Astrocyte (in vitro differentiated cells and primary cell): ENCODE measurements at regions not wholly inside any gene's neighbourhood (a gene's known extent, or its start where the extent isn't known, plus 50 kb on each side); places are given as distances from the start of the nearest gene placed in this dataset.

Experiments used
- DNase-seq: peaks from one replicate; pipeline ENCODE4 v3.0.0-alpha.2; 2010; ENCODE audit warnings: low read depth
- FAIRE-seq: peaks from 2 replicates; lab custom pipeline; 2011; peaks lifted over from hg19 to GRCh38; lab: Jason Lieb, UNC
- H2AFZ ChIP-seq: 2 replicates; pipeline ENCODE4 v1.6.0; 2012; ENCODE audit warnings: low read depth, low read length, inconsistent platforms
- H3K27ac ChIP-seq: 2 replicates; pipeline ENCODE4 v1.5.1; 2011; ENCODE audit warnings: low read depth, low read length, inconsistent platforms
- H3K27me3 ChIP-seq: 2 replicates; pipeline ENCODE4 v1.6.0; 2011; ENCODE audit warnings: low read length, inconsistent platforms; ENCODE audit not compliant: insufficient read depth
- H3K36me3 ChIP-seq: 2 replicates; pipeline ENCODE4 v1.5.1; 2011; ENCODE audit warnings: low read length, inconsistent platforms; ENCODE audit not compliant: insufficient read depth
- H3K4me1 ChIP-seq: 2 replicates; pipeline ENCODE4 v1.5.1; 2011; ENCODE audit warnings: low read length, inconsistent platforms; ENCODE audit not compliant: insufficient read depth
- H3K4me2 ChIP-seq: 2 replicates; pipeline ENCODE4 v1.6.0; 2012; ENCODE audit warnings: low read length, inconsistent platforms
- H3K4me3 ChIP-seq: 2 replicates; pipeline ENCODE4 v1.5.1; 2011; ENCODE audit warnings: low read depth, mild to moderate bottlenecking, low read length, inconsistent platforms; ENCODE audit not compliant: insufficient read depth
- H3K79me2 ChIP-seq: 2 replicates; pipeline ENCODE4 v1.6.0; 2012; ENCODE audit warnings: mild to moderate bottlenecking, low read length, inconsistent platforms; ENCODE audit not compliant: insufficient read depth
- H3K9ac ChIP-seq: 2 replicates; pipeline ENCODE4 v1.6.0; 2012; ENCODE audit warnings: mild to moderate bottlenecking, low read length, inconsistent platforms
- H3K9me3 ChIP-seq: 2 replicates; pipeline ENCODE4 v1.5.1; 2012; ENCODE audit warnings: low read depth, mild to moderate bottlenecking, low read length, inconsistent platforms; ENCODE audit not compliant: insufficient read depth
- H4K20me1 ChIP-seq: 2 replicates; pipeline ENCODE4 v1.6.0; 2012; ENCODE audit warnings: low read length, inconsistent platforms; ENCODE audit not compliant: insufficient read depth
- H3K27ac Mint-ChIP-seq: one replicate; pipeline ENCODE4 v1.8.0; 2021; ENCODE audit warnings: mild to moderate bottlenecking, mixed read lengths; ENCODE audit not compliant: unreplicated experiment
- H3K27me3 Mint-ChIP-seq: one replicate; pipeline ENCODE4 v1.8.0; 2021; ENCODE audit warnings: low read depth, mixed read lengths; ENCODE audit not compliant: unreplicated experiment
- H3K36me3 Mint-ChIP-seq: one replicate; pipeline ENCODE4 v1.8.0; 2021; ENCODE audit warnings: low read depth, mixed read lengths; ENCODE audit not compliant: unreplicated experiment
- H3K4me1 Mint-ChIP-seq: one replicate; pipeline ENCODE4 v1.8.0; 2021; ENCODE audit warnings: low read depth, mixed read lengths; ENCODE audit not compliant: unreplicated experiment
- H3K4me3 Mint-ChIP-seq: one replicate; pipeline ENCODE4 v1.8.0; 2021; ENCODE audit warnings: mild to moderate bottlenecking, moderate library complexity, mixed read lengths; ENCODE audit not compliant: unreplicated experiment
- H3K9me3 Mint-ChIP-seq: one replicate; pipeline ENCODE4 v1.8.0; 2021; ENCODE audit warnings: mild to moderate bottlenecking, mixed read lengths; ENCODE audit not compliant: unreplicated experiment
- EZH2 ChIP-seq: IDR thresholded peaks from 2 replicates; pipeline ENCODE4 v1.6.1; 2012; ENCODE audit warnings: mild to moderate bottlenecking, low read length, inconsistent platforms; ENCODE audit not compliant: insufficient read depth
- TF ChIP-seq, protein P1 (sequence below): IDR thresholded peaks from 2 replicates; pipeline ENCODE4 v1.5.1; 2011; ENCODE audit warnings: low read depth, mild to moderate bottlenecking, inconsistent platforms, low read length, moderate library complexity; ENCODE audit not compliant: insufficient read depth

DNA sequence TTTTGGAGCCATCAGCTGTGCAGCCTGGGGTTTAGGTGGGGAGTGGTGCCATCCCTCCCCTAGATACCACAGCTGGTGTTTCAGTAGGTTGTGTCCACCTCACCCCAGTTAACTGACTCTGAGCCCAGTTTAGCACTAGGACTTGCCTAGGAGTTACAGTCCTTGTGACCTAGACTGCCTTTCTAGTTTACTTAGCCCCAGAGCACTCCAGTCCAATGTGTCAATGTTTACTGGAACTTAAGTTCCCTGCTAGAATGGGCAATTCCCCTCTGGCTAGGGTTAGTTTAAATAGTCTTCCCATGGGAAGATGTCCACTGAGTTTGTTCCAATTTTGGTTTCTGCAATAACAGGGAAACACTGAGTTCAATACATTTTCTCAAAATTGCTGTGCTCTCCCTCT lies 909.2 kb downstream of the CCDC85A start:
- peaks cover 4% of the 10 kb centered on the region for H3K9me3 Mint-ChIP-seq
- DNase-seq = no peak
- no peaks in the 10 kb centered on the region for H3K79me2 ChIP-seq
- H3K4me1 Mint-ChIP-seq = no peaks in the 10 kb centered on the region
- no peak overlapping the region for H2AFZ ChIP-seq
- H3K36me3 Mint-ChIP-seq = no peaks in the 10 kb centered on the region
- no peak overlapping the region for H3K4me3 ChIP-seq
- H3K27me3 Mint-ChIP-seq = no peaks in the 10 kb centered on the region
- H3K27ac ChIP-seq = no peak overlapping the region
- no peak overlapping the region for H3K4me3 Mint-ChIP-seq
- no peaks in the 10 kb centered on the region for H4K20me1 ChIP-seq
- H3K9ac ChIP-seq = no peak overlapping the region
- H3K36me3 ChIP-seq = no peaks in the 10 kb centered on the region
- no peaks in the 10 kb centered on the region for H3K4me1 ChIP-seq
- no peaks in the 10 kb centered on the region for H3K27me3 ChIP-seq
- H3K4me2 ChIP-seq = no peak overlapping the region
- peaks cover 6% of the 10 kb centered on the region for H3K9me3 ChIP-seq
- no peak overlapping the region for H3K27ac Mint-ChIP-seq
- no peak for FAIRE-seq
- TF ChIP-seq, protein P1, sequence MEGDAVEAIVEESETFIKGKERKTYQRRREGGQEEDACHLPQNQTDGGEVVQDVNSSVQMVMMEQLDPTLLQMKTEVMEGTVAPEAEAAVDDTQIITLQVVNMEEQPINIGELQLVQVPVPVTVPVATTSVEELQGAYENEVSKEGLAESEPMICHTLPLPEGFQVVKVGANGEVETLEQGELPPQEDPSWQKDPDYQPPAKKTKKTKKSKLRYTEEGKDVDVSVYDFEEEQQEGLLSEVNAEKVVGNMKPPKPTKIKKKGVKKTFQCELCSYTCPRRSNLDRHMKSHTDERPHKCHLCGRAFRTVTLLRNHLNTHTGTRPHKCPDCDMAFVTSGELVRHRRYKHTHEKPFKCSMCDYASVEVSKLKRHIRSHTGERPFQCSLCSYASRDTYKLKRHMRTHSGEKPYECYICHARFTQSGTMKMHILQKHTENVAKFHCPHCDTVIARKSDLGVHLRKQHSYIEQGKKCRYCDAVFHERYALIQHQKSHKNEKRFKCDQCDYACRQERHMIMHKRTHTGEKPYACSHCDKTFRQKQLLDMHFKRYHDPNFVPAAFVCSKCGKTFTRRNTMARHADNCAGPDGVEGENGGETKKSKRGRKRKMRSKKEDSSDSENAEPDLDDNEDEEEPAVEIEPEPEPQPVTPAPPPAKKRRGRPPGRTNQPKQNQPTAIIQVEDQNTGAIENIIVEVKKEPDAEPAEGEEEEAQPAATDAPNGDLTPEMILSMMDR = no peak
- TF ChIP-seq EZH2 = no peak

DNA sequence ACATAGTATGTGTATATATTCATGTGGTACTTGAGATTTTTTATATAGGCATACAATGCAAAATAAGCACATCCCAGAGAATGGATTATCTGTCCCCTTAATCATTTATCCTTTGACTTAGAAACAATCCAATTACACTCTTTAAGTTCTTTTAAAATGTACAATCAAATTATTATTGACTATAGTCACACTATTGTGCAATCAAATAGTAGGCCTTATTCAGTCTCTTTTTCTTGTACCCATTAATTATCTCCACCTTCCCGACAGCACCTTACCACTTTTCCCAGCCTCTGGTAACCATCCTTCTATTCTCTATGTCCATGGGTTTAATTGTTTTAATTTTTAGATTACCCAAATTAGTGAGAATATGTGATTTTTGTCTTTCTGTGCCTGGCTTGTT lies 914.1 kb downstream of the CCDC85A start:
- Mint-ChIP-seq H3K9me3 (peaks cover 5% of the 10 kb centered on the region), H3K36me3 (no peaks in the 10 kb centered on the region), H3K27ac (no peak overlapping the region), H3K4me3 (no peak overlapping the region), H3K27me3 (no peaks in the 10 kb centered on the region), H3K4me1 (no peaks in the 10 kb centered on the region)
- no peak overlapping the region for H2AFZ ChIP-seq
- no peak overlapping the region for H3K9ac ChIP-seq
- H3K4me3 ChIP-seq = no peak overlapping the region
- H4K20me1 ChIP-seq = no peaks in the 10 kb centered on the region
- TF ChIP-seq, protein P1 = no peak
- TF ChIP-seq EZH2 = no peak
- H3K27me3 ChIP-seq = no peaks in the 10 kb centered on the region
- no peaks in the 10 kb centered on the region for H3K36me3 ChIP-seq
- H3K4me2 ChIP-seq = no peak overlapping the region
- H3K79me2 ChIP-seq = no peaks in the 10 kb centered on the region
- FAIRE-seq (no peak), DNase-seq (no peak)
- H3K27ac ChIP-seq = no peak overlapping the region
- H3K9me3 ChIP-seq = peaks cover 3% of the 10 kb centered on the region
- H3K4me1 ChIP-seq = no peaks in the 10 kb centered on the region

DNA sequence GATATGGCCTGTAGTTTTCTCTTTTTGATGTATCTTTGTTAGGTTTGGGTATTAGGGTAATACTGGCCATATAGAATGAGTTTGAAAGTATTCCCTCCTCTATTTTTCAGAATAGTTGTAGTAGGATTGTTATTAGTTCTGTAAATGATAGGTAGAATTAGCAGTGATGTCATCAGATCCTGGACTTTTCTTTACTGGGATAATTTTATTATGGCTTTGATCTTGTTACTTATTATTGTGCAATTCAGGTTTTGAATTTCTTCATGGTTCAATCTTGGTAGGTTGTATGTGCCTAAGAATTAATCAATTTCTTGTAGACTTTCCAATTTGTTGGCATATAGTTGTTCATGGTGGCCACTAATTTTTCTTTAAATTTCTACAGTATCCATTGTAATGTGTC lies 916.6 kb downstream of the CCDC85A start:
- Histone ChIP-seq H4K20me1 (no peaks in the 10 kb centered on the region), H3K79me2 (no peaks in the 10 kb centered on the region), H3K4me3 (no peak overlapping the region), H3K36me3 (no peaks in the 10 kb centered on the region), H3K9me3 (no peaks in the 10 kb centered on the region), H2AFZ (no peak overlapping the region), H3K4me2 (no peak overlapping the region), H3K27me3 (no peaks in the 10 kb centered on the region), H3K27ac (no peak overlapping the region), H3K9ac (no peak overlapping the region), H3K4me1 (no peaks in the 10 kb centered on the region)
- TF ChIP-seq, protein P1 = no peak
- no peak for TF ChIP-seq EZH2
- no peak for FAIRE-seq
- Mint-ChIP-seq H3K27me3 (no peaks in the 10 kb centered on the region), H3K4me1 (no peaks in the 10 kb centered on the region), H3K27ac (no peak overlapping the region), H3K36me3 (no peaks in the 10 kb centered on the region), H3K9me3 (peaks cover 4% of the 10 kb centered on the region), H3K4me3 (no peak overlapping the region)
- no peak for DNase-seq
